ENCODE measurements at regions not wholly inside any gene's neighbourhood (a gene's known extent, or its start where the extent isn't known, plus 50 kb on each side); places are given as distances from the start of the nearest gene placed in this dataset.

GRCh38 chr13:72217142-72217541 is 350.1 kb upstream of the DACH1 start:
- TF ChIP-seq EP300 (IDR thresholded peaks at IDR 0.05; ENCODE audit: borderline replicate concordance in 1 of 2, low read depth in 1 of 2, low read length in 1 of 2) (peak in 1 of 2 experiments; percentile 98; a peak in 2 of 4 replicates), CTCF (IDR thresholded peaks at IDR 0.05) (no peak), JUND (IDR thresholded peaks at IDR 0.05) (no peak), USF2 (IDR thresholded peaks at IDR 0.05; ENCODE audit: borderline replicate concordance, low read depth, low read length) (no peak), EZH2phosphoT487 (IDR thresholded peaks at IDR 0.05; ENCODE audit: borderline replicate concordance, low read depth) (no peak), USF1 (IDR thresholded peaks at IDR 0.05; ENCODE audit: borderline replicate concordance, low read depth) (no peak), POLR2AphosphoS5 (IDR thresholded peaks at IDR 0.05; ENCODE audit: low read depth, low read length) (0 out of 2 replicates have a peak, but pooled peaks have one; percentile 26), FOXM1 (IDR thresholded peaks at IDR 0.05; ENCODE audit: low read depth) (no peak), GABPA (IDR thresholded peaks at IDR 0.05; ENCODE audit: low read depth) (no peak)

Data from SK-N-SH (cell line).